ENCODE measurements at regions not wholly inside any gene's neighbourhood (a gene's known extent, or its start where the extent isn't known, plus 50 kb on each side); places are given as distances from the start of the nearest gene placed in this dataset.
A peak's percentile ranks its signal among the peaks of the same experiment; 100 is the strongest.
"Not testable (repeated sequence)": the region's sequence is repeated elsewhere in the genome, so short reads cannot be mapped to it uniquely, and the experiment has no call there.

GRCh38 chr15:59894835-59895234 is 109.3 kb upstream of the FOXB1 start:
- H3K27ac ChIP-seq = no peak overlapping the region
- H3K9me3 ChIP-seq (ENCODE audit: low read depth) = no peaks in the 10 kb centered on the region
- H3K27me3 ChIP-seq = no peaks in the 10 kb centered on the region
- no peak overlapping the region for H3K4me3 ChIP-seq
- no peaks in the 10 kb centered on the region for H3K36me3 ChIP-seq
- no peak for TF ChIP-seq CTCF (IDR thresholded peaks at IDR 0.05; ENCODE audit: low read depth, low read length)
- no peak for DNase-seq (ENCODE audit: low read depth in 1 of 2, low spot score in 1 of 2)
- no peaks in the 10 kb centered on the region for H3K4me1 ChIP-seq (ENCODE audit: low read depth)

- no peaks in the 10 kb centered on the region for H3K36me3 ChIP-seq
- no peaks in the 10 kb centered on the region for H3K27me3 ChIP-seq
- H3K4me1 ChIP-seq (ENCODE audit: low read depth) = no peaks in the 10 kb centered on the region
- peak; percentile 37 to 76 for DNase-seq (ENCODE audit: low read depth in 1 of 2, low spot score in 1 of 2)
- H3K9me3 ChIP-seq (ENCODE audit: low read depth) = no peaks in the 10 kb centered on the region
- H3K4me3 ChIP-seq = no peak overlapping the region
- no peak for TF ChIP-seq CTCF (IDR thresholded peaks at IDR 0.05; ENCODE audit: low read depth, low read length)
- H3K27ac ChIP-seq = no peak overlapping the region
Observed at GRCh38 chr15:59892985-59893384, 111.1 kb upstream of the FOXB1 start.

GRCh38 chr15:59887870-59888269 is 116.2 kb upstream of the FOXB1 start:
- not testable (repeated sequence) for H3K36me3 ChIP-seq; H3K4me1 ChIP-seq (ENCODE audit: low read depth); H3K27ac ChIP-seq; DNase-seq (ENCODE audit: low read depth in 1 of 2, low spot score in 1 of 2); H3K9me3 ChIP-seq (ENCODE audit: low read depth); H3K27me3 ChIP-seq; H3K4me3 ChIP-seq

- Histone ChIP-seq H3K9me3 (ENCODE audit: low read depth) (no peaks in the 10 kb centered on the region), H3K27me3 (no peaks in the 10 kb centered on the region), H3K4me3 (no peak overlapping the region), H3K27ac (no peak overlapping the region), H3K4me1 (ENCODE audit: low read depth) (no peaks in the 10 kb centered on the region), H3K36me3 (no peaks in the 10 kb centered on the region)
- no peak for TF ChIP-seq CTCF (IDR thresholded peaks at IDR 0.05; ENCODE audit: low read depth, low read length)
- DNase-seq (ENCODE audit: low read depth in 1 of 2, low spot score in 1 of 2) = no peak
Observed at GRCh38 chr15:59887211-59887610, 116.9 kb upstream of the FOXB1 start.

- TF ChIP-seq CTCF (IDR thresholded peaks at IDR 0.05; ENCODE audit: low read depth, low read length) = no peak
- H3K4me3 ChIP-seq = no peak overlapping the region
- H3K27me3 ChIP-seq = no peaks in the 10 kb centered on the region
- no peaks in the 10 kb centered on the region for H3K9me3 ChIP-seq (ENCODE audit: low read depth)
- no peaks in the 10 kb centered on the region for H3K4me1 ChIP-seq (ENCODE audit: low read depth)
- no peaks in the 10 kb centered on the region for H3K36me3 ChIP-seq
- no peak overlapping the region for H3K27ac ChIP-seq
- DNase-seq (ENCODE audit: low read depth in 1 of 2, low spot score in 1 of 2) = no peak
Observed at GRCh38 chr15:59886441-59886840, 117.7 kb upstream of the FOXB1 start.

GRCh38 chr15:59885832-59886231 is 118.3 kb upstream of the FOXB1 start:
- Histone ChIP-seq H3K4me3 (no peak overlapping the region), H3K4me1 (ENCODE audit: low read depth) (no peaks in the 10 kb centered on the region), H3K27ac (no peak overlapping the region), H3K9me3 (ENCODE audit: low read depth) (no peaks in the 10 kb centered on the region), H3K27me3 (no peaks in the 10 kb centered on the region), H3K36me3 (no peaks in the 10 kb centered on the region)
- peak; percentile 18 to 43 for DNase-seq (ENCODE audit: low read depth in 1 of 2, low spot score in 1 of 2)
- no peak for TF ChIP-seq CTCF (IDR thresholded peaks at IDR 0.05; ENCODE audit: low read depth, low read length)

Measured in cardiac muscle cell (in vitro differentiated cells and primary cell).